Left ventricle myocardium inferior (tissue), 1 donor: ENCODE measurements at regions not wholly inside any gene's neighbourhood (a gene's known extent, or its start where the extent isn't known, plus 50 kb on each side); places are given as distances from the start of the nearest gene placed in this dataset.

Experiments
- DNase-seq: peaks from one replicate; pipeline ENCODE4 v3.0.0-alpha.2; 2020
- H3K27ac ChIP-seq: fragments of 200-600 bp; replicated peaks from 2 replicates; pipeline ENCODE4 v1.8.0; 2021
- H3K27me3 ChIP-seq: fragments of 200-600 bp; 2 replicates; pipeline ENCODE4 v1.8.0; 2021; ENCODE audit warnings: low read depth
- H3K36me3 ChIP-seq: fragments of 200-600 bp; 2 replicates; pipeline ENCODE4 v1.8.0; 2021
- H3K4me1 ChIP-seq: fragments of 200-600 bp; 2 replicates; pipeline ENCODE4 v1.8.0; 2021
- H3K4me3 ChIP-seq: fragments of 200-600 bp; 2 replicates; pipeline ENCODE4 v1.8.0; 2021; ENCODE audit warnings: mild to moderate bottlenecking, moderate library complexity
- H3K9me3 ChIP-seq: fragments of 200-600 bp; replicated peaks from 2 replicates; pipeline ENCODE4 v1.8.0; 2021
- intact Hi-C: fragments of 100-400 bp; cut with micrococcal nuclease; formaldehyde crosslinking; loops from one replicate; pipeline ENCODE4 v1.11.0; 2022
- TF ChIP-seq, protein P1 (sequence below): fragments of 200-600 bp; IDR thresholded peaks from 2 replicates; pipeline ENCODE4 v1.8.0; 2021; ENCODE audit warnings: antibody characterized with exemption, mild to moderate bottlenecking, borderline replicate concordance
- donor health status: DM: no; HTN: yes; CAD: no; lungs with severe emphysema.

GRCh38 chr12:63090716-63091115, 60.3 kb downstream of the AVPR1A start:
- Histone ChIP-seq H3K36me3 (no peaks in the 10 kb centered on the region), H3K27ac (no peak overlapping the region), H3K4me1 (no peaks in the 10 kb centered on the region), H3K27me3 (no peaks in the 10 kb centered on the region), H3K4me3 (no peak overlapping the region), H3K9me3 (no peaks in the 10 kb centered on the region)
- TF ChIP-seq, protein P1, sequence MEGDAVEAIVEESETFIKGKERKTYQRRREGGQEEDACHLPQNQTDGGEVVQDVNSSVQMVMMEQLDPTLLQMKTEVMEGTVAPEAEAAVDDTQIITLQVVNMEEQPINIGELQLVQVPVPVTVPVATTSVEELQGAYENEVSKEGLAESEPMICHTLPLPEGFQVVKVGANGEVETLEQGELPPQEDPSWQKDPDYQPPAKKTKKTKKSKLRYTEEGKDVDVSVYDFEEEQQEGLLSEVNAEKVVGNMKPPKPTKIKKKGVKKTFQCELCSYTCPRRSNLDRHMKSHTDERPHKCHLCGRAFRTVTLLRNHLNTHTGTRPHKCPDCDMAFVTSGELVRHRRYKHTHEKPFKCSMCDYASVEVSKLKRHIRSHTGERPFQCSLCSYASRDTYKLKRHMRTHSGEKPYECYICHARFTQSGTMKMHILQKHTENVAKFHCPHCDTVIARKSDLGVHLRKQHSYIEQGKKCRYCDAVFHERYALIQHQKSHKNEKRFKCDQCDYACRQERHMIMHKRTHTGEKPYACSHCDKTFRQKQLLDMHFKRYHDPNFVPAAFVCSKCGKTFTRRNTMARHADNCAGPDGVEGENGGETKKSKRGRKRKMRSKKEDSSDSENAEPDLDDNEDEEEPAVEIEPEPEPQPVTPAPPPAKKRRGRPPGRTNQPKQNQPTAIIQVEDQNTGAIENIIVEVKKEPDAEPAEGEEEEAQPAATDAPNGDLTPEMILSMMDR = no peak
- intact Hi-C loops = no loop called here
- DNase-seq = no peak

DNA sequence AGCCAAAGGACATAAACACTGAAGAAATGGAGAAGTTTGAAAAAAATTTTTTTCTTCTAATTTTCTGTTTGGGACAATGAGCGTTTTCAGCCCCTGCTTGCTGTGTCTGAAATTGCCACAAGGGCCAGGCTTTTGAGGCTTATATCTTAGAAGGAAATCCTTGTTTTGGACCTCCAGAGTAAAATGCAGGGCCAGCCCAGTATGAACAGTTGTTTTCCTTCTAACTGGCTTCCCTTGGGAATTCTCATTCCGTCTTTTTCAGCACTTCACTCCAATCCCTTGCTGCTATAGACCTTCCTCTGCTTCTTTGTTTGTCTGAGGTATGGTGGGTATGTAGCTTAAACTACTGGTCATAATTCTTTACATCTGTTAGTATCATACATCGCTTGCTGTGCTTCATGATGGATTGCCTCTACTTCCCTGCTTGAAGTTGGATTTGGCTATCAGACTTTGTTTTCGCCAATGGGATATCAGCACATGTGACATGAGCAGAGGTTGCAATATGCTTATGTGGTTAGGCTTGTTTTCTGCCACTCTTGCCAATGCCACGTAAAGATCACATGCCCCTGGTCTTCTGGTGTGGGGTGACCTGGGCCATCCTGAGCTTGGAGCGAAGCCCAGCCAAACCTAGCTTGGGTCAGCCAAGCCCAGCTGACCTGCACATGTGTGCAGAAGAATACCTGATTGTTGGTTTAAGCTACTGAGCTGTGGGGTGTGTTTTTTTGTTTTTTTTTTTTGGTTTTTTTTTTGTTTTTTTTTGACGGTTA, 64.7 kb downstream of the AVPR1A start:
- Histone ChIP-seq H3K36me3 (no peaks in the 10 kb centered on the region), H3K27ac (peak overlapping the region; percentile 21), H3K9me3 (no peaks in the 10 kb centered on the region), H3K4me3 (no peak overlapping the region), H3K4me1 (no peaks in the 10 kb centered on the region), H3K27me3 (no peaks in the 10 kb centered on the region)
- TF ChIP-seq, protein P1 = no peak
- intact Hi-C loops = no loop called here
- DNase-seq = no peak

GRCh38 chr12:63085120-63085519, 65.9 kb downstream of the AVPR1A start:
- TF ChIP-seq, protein P1 = no peak
- H3K36me3 ChIP-seq = no peaks in the 10 kb centered on the region
- intact Hi-C loops = no loop called here
- DNase-seq = no peak
- H3K27ac ChIP-seq = no peak overlapping the region
- H3K27me3 ChIP-seq = no peaks in the 10 kb centered on the region
- H3K4me1 ChIP-seq = no peaks in the 10 kb centered on the region
- H3K9me3 ChIP-seq = no peaks in the 10 kb centered on the region
- H3K4me3 ChIP-seq = no peak overlapping the region

GRCh38 chr12:63084501-63084900, 66.5 kb downstream of the AVPR1A start:
- H3K27me3 ChIP-seq = no peaks in the 10 kb centered on the region
- intact Hi-C loops = no loop called here
- H3K4me1 ChIP-seq = no peaks in the 10 kb centered on the region
- no peak for DNase-seq
- H3K9me3 ChIP-seq = no peaks in the 10 kb centered on the region
- no peaks in the 10 kb centered on the region for H3K36me3 ChIP-seq
- no peak overlapping the region for H3K4me3 ChIP-seq
- H3K27ac ChIP-seq = no peak overlapping the region
- TF ChIP-seq, protein P1 = no peak

DNA sequence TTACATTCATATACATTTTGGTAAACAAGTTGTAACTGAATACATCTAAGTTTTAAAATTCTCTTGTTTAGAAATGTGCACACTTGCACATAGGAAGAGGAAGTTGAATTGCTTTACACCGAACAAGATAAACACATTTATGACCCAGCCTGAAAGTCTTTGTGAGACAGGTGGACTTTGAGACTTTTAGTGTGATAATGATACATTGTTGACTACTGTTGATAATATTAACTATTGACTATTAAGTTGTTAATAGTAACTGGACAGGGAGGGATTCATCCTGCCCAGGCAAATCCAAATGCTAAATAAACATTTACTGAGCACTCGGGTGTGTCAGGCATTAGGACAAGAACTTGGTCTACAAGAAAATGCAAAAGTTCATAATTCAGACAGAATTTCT, 68.0 kb downstream of the AVPR1A start:
- intact Hi-C loops = no loop called here
- no peak overlapping the region for H3K4me3 ChIP-seq

More for the DNA sequence above, 68.0 kb downstream of the AVPR1A start:
- Histone ChIP-seq H3K4me1 (no peaks in the 10 kb centered on the region), H3K9me3 (no peaks in the 10 kb centered on the region), H3K27me3 (no peaks in the 10 kb centered on the region), H3K27ac (no peak overlapping the region), H3K36me3 (no peaks in the 10 kb centered on the region)
- TF ChIP-seq, protein P1 = no peak
- no peak for DNase-seq
